ENCODE measurements at regions not wholly inside any gene's neighbourhood (a gene's known extent, or its start where the extent isn't known, plus 50 kb on each side); places are given as distances from the start of the nearest gene placed in this dataset.

DNA sequence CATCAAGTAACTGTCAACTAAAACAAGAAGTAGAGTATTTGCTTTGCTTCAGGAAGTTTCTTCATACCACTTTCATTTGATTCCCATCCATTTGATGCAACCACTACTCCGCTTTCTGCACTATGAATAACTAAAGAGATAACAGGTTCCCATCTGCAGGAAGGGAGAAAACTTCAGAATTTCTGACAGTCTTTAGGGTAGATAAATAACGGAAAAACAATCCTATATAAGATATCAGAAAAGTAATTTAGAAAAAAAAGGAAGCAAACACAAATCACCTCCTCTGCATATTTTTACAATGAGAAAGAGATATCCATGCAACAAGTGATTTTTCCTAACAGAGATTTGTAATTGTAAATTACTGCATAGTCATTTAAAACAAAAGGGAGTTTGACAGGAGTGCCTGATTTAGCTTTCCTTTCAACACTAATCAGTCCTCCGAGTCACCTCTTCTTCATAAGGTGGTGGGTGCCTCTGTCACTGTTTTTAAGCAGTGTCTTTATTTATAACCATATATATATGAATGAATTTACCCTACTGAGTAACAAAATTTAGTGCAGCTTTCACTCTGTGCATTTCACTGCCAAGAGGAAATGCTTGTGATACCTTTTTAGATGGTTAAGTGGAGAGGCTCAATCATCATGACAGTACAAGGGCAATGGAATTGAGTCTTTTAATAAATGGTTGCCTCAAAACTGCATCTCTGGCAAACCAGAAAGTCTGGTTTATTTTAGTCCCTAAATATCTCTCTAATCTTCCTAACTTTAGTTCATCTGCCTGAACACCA lies 1920.4 kb downstream of the MRPL39 start:
- Histone ChIP-seq H3K4me1 (ENCODE audit: control insufficient read depth, extremely low read depth, insufficient read depth, low read length) (no peaks in the 10 kb centered on the region), H3K27me3 (ENCODE audit: control insufficient read depth in 2 of 2, insufficient read depth in 2 of 2, low read length in 2 of 2) (no peaks in the 10 kb centered on the region), H3K79me2 (ENCODE audit: control insufficient read depth, insufficient read depth, low read length) (no peaks in the 10 kb centered on the region), H3K4me2 (ENCODE audit: insufficient read depth, low read length) (no peak overlapping the region), H3K9me3 (replicated peaks; ENCODE audit: control insufficient read depth, insufficient read depth, low read length) (no peaks in the 10 kb centered on the region), H2AFZ (ENCODE audit: low read depth, low read length) (no peak overlapping the region), H3K4me3 (replicated peaks in 1 of 3; ENCODE audit: insufficient read depth in 1 of 3, low read depth in 1 of 3, low read length in 3 of 3) (no peak overlapping the region), H3K27ac (ENCODE audit: insufficient read depth, low read depth, low read length) (no peak overlapping the region), H3K9ac (replicated peaks; ENCODE audit: extremely low read depth, insufficient read depth, low read length) (no peak overlapping the region), H3K36me3 (ENCODE audit: control insufficient read depth in 2 of 2, extremely low read depth in 1 of 2, insufficient read depth in 2 of 2, low read length in 2 of 2) (no peaks in the 10 kb centered on the region), H3K9me1 (replicated peaks; ENCODE audit: control insufficient read depth, extremely low read depth, insufficient read depth, low read length) (no peaks in the 10 kb centered on the region), H4K20me1 (replicated peaks; ENCODE audit: control insufficient read depth, extremely low read depth, insufficient read depth, low read length) (no peaks in the 10 kb centered on the region)
- FAIRE-seq (no peak), DNase-seq (ENCODE audit: low read depth, low spot score) (no peak)
- POLR2A ChIA-PET: no interaction called here
- TF ChIP-seq MYC (IDR thresholded peaks at IDR 0.05; ENCODE audit: low read depth, low read length): no peak
- TF ChIP-seq POLR2AphosphoS5 (IDR thresholded peaks at IDR 0.05; ENCODE audit: insufficient read depth, low read depth, low read length): no peak
- no peak for TF ChIP-seq CTCF (IDR thresholded peaks at IDR 0.05; ENCODE audit: extremely low read depth in 1 of 2, insufficient read depth in 1 of 2, low read depth in 1 of 2, low read length in 2 of 2)
- intact Hi-C loops (cut with micrococcal nuclease): no loop called here
- CTCF ChIA-PET: no interaction called here
- dilution Hi-C loops (cut with MboI; ENCODE audit: extremely low pct_ligation_motif_present, low sequenced_read_pairs): no loop called here
- no TSS peak for BruUV-seq (replicated peaks)

DNA sequence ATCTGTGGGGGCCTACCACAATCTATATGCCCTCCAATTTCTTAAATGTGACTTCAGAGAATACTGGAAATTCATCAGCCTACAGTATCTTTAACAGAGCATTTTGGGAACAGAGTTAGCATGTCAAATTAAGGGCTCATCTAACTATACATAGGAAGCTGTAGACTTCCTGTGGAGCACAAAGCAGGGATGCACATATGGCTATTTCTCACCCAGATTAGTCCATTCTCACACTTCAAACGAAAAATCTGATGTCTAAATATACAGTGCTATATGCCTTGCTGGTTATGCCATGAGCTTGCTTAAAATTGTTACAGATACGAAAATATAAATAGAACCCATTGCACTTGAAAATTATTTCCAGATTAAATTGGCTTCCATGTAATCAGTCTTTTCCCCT lies 1922.8 kb downstream of the MRPL39 start:
- no peak for TF ChIP-seq MYC (IDR thresholded peaks at IDR 0.05; ENCODE audit: low read depth, low read length)
- TF ChIP-seq FOS (IDR thresholded peaks at IDR 0.05; ENCODE audit: borderline replicate concordance, insufficient read depth, low read length): no peak
- Histone ChIP-seq H2AFZ (ENCODE audit: low read depth, low read length) (no peak overlapping the region), H3K9ac (replicated peaks; ENCODE audit: extremely low read depth, insufficient read depth, low read length) (no peak overlapping the region), H3K4me3 (replicated peaks in 1 of 3; ENCODE audit: insufficient read depth in 1 of 3, low read depth in 1 of 3, low read length in 3 of 3) (no peak overlapping the region), H3K36me3 (ENCODE audit: control insufficient read depth in 2 of 2, extremely low read depth in 1 of 2, insufficient read depth in 2 of 2, low read length in 2 of 2) (no peaks in the 10 kb centered on the region), H3K4me2 (ENCODE audit: insufficient read depth, low read length) (no peak overlapping the region), H3K9me1 (replicated peaks; ENCODE audit: control insufficient read depth, extremely low read depth, insufficient read depth, low read length) (no peaks in the 10 kb centered on the region), H3K79me2 (ENCODE audit: control insufficient read depth, insufficient read depth, low read length) (no peaks in the 10 kb centered on the region), H3K27ac (ENCODE audit: insufficient read depth, low read depth, low read length) (no peak overlapping the region), H3K27me3 (ENCODE audit: control insufficient read depth in 2 of 2, insufficient read depth in 2 of 2, low read length in 2 of 2) (no peaks in the 10 kb centered on the region), H3K9me3 (replicated peaks; ENCODE audit: control insufficient read depth, insufficient read depth, low read length) (no peaks in the 10 kb centered on the region), H3K4me1 (ENCODE audit: control insufficient read depth, extremely low read depth, insufficient read depth, low read length) (no peaks in the 10 kb centered on the region), H4K20me1 (replicated peaks; ENCODE audit: control insufficient read depth, extremely low read depth, insufficient read depth, low read length) (no peaks in the 10 kb centered on the region)
- dilution Hi-C loops (cut with MboI; ENCODE audit: extremely low pct_ligation_motif_present, low sequenced_read_pairs) (no loop called here), intact Hi-C loops (cut with micrococcal nuclease) (no loop called here)
- no peak for DNase-seq (ENCODE audit: low read depth, low spot score)
- BruUV-seq (replicated peaks): no TSS peak
- no peak for FAIRE-seq
- CTCF ChIA-PET: no interaction called here
- POLR2A ChIA-PET: no interaction called here

All from endothelial cell of umbilical vein (primary cell).